ES-I3 (cell line): ENCODE measurements at regions not wholly inside any gene's neighbourhood (a gene's known extent, or its start where the extent isn't known, plus 50 kb on each side); places are given as distances from the start of the nearest gene placed in this dataset.

Experiments used
- H3K36me3 ChIP-seq: 2 replicates; pipeline ENCODE4 v1.6.1; 2013; ENCODE audit warnings: mild to moderate bottlenecking, low read length, control low read depth, moderate library complexity; ENCODE audit not compliant: insufficient read depth
- H3K4me1 ChIP-seq: 2 replicates; pipeline ENCODE4 v1.6.1; 2013; ENCODE audit warnings: mild to moderate bottlenecking, control low read depth, low read length; ENCODE audit not compliant: insufficient read depth
- H3K9ac ChIP-seq: 2 replicates; pipeline ENCODE4 v1.6.1; 2013; ENCODE audit warnings: low read depth, mild to moderate bottlenecking, low read length, moderate library complexity
- H3K9me3 ChIP-seq: 2 replicates; pipeline ENCODE4 v1.6.1; 2013; ENCODE audit warnings: mild to moderate bottlenecking, low read length, moderate library complexity; ENCODE audit not compliant: control insufficient read depth, insufficient read depth

DNA sequence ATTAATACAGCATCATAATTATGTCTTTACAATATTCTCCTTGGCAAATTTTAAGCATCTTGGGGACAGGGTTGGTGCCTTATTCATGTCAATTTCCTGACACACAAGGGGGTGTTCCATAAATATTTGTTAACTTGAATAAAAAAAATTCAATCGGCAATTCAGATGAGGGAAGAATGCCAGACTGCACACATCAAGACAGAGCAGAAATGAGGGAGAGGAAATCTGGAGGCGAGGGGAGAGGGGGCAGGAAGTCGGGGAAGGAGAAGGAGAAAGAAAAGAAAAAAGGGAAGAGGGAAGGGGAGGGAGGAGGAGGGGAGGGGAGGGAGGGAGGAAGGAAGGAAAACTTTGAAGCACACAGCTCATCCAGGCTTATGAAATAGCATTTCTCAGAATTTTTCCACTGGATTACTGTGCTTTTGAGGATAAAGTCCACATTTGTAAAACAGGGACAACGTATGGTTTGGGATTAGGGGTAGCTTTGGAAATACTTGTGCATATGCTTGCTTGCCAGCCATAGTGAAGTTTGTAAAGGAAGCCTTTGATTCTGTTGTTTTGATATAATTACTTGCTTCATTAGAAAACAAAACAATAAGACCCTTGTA, 362.1 kb downstream of the SAMD5 start:
- Histone ChIP-seq H3K9ac (no peak overlapping the region), H3K36me3 (no peaks in the 10 kb centered on the region), H3K9me3 (no peaks in the 10 kb centered on the region), H3K4me1 (no peaks in the 10 kb centered on the region)

DNA sequence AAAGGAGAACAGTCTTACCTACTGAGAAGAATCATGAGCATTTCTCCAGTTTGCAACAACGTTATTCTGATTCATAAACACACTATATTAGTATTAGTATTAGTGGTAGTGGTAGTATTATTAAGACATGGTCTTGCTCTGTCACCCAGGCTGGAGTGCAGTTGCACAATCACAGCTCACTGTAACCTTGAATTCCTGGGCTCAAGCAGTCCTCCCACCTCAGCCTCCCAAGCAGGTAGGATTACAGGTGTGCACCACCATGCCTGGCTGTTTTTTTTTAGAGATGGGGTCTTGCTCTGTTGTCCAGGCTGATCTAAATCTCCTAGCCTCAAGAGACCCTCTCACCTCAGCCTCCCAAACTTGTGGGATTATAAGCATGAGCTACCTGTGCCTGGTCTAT, 363.5 kb downstream of the SAMD5 start:
- Histone ChIP-seq H3K36me3 (no peaks in the 10 kb centered on the region), H3K9me3 (no peaks in the 10 kb centered on the region), H3K4me1 (no peaks in the 10 kb centered on the region), H3K9ac (no peak overlapping the region)

DNA sequence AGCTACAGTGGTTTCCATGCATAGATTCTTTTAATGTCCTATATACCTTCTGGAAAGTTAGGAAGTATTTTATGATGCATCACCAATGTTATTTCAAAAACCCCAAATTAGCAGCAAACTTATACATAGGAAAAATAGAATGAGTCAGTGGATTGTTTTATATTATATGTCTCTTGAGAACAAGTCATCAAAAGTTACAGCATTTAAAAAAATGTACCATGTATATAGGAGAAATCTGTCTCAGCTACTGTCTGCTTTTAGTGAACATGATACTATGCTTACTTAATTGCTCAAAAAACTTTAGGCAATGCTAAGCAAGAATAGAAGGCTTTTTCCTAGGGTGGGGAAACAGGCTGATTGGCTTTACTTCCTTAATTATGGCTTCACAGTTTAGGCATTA, 365.3 kb downstream of the SAMD5 start:
- Histone ChIP-seq H3K36me3 (no peaks in the 10 kb centered on the region), H3K9me3 (no peaks in the 10 kb centered on the region), H3K9ac (no peak overlapping the region), H3K4me1 (no peaks in the 10 kb centered on the region)

DNA sequence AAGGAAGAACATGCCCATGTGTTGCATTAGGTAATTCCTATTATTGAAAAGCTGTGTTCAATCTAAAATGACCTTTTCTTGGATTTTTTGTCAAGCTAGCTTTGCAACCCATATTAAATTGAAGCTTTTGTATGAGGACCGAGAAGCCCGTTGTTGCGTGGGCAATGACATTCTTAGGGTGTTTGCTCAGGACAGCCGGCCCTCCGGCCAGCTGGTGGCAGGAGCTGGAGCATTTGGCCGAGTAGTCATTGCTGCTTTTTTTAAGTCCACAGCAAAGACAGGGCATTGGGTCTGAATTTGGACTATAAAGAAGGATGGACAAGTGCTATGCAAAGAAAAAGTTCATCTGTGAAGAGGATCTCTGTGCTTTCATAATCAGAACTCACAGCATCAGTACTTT, 365.8 kb downstream of the SAMD5 start:
- Histone ChIP-seq H3K36me3 (no peaks in the 10 kb centered on the region), H3K9ac (no peak overlapping the region), H3K4me1 (no peaks in the 10 kb centered on the region), H3K9me3 (no peaks in the 10 kb centered on the region)

DNA sequence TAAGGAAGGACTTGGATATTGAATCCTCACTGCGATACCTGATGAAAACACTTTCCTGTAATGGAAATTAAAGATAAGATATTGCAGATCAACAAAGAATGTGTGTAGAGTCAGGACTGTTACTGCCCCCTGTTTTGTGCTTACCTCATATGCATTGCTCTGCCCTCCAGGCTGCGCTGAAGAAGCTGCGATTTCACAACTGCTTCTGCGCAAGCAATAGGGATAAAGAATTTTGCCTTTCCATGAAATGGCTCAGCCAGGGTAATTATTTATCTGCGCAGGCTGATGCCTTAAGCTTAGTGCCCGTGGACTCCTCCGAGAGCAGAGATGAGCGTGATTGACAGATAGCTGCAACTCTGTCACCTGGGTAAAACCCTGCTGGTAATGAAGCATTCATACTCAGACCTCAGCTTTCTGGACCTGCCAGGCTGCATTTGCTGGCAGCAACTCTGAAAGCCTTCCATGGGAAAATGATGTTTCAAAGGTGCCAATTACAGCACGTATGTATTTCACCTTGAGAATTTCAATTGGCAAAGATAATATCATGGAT, 370.6 kb downstream of the SAMD5 start:
- no peaks in the 10 kb centered on the region for H3K4me1 ChIP-seq
- H3K9ac ChIP-seq = no peak overlapping the region
- no peaks in the 10 kb centered on the region for H3K36me3 ChIP-seq
- no peaks in the 10 kb centered on the region for H3K9me3 ChIP-seq

DNA sequence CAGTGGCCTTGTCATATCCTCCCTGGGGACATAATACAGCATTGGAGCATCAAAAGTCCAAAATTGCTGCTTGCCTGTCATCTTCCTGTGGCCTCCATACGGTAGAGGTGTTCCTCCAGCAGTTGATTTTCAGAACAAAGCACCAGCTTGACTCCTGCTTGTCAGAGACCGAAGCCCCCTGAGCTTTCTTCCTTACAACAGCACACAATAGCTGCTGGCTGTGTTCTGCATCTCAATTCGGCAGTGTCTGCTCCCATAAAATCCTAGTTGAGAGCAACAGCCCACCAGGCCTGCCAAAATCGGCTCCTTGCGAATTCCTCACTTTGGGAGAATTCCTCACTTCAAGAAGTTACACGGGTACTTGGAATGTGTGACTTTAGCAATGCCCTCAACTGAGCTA, 372.9 kb downstream of the SAMD5 start:
- no peaks in the 10 kb centered on the region for H3K36me3 ChIP-seq
- H3K9ac ChIP-seq = no peak overlapping the region
- no peaks in the 10 kb centered on the region for H3K4me1 ChIP-seq
- no peaks in the 10 kb centered on the region for H3K9me3 ChIP-seq

DNA sequence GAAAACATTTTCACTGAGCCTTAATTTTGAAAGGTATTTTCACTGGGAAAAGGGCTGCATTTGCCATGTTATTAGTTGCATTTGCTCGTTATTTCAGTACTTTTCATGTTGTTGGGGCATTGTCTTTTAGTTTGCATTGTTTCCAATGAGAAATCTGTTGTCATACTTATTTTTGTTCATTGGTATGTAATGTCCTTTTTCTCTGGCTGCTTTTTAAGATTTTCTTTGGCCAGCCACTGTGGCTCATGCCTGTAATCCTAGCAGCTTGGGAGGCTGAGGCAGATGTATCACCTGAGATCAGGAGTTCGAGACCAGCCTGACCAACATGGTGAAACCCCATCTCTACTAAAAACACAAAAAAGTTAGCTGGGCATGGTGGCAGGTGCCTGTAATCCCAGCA, 379.9 kb downstream of the SAMD5 start:
- no peak overlapping the region for H3K9ac ChIP-seq

DNA sequence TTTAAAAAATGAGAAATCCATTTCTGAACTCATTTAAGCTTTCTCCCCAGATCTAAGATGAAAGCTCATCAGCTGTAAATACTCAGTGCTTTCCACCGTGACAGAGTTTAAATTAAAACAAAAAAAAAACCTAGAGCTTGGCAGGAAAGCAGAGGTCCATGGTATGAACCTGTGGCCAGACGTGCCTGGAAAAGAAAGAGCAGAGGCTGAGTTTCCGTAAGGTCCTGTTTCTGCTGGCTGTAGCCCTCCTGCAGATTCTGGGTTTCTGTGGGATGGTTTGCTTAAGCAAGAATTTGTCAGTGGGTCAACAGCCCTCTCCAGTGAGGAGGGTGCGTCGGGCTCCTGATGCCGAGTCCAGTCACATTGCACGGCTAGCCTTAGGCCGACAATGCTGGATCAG, 383.2 kb downstream of the SAMD5 start:
- no peak overlapping the region for H3K9ac ChIP-seq

More for the DNA sequence above, 379.9 kb downstream of the SAMD5 start:
- no peaks in the 10 kb centered on the region for H3K36me3 ChIP-seq
- no peaks in the 10 kb centered on the region for H3K9me3 ChIP-seq
- H3K4me1 ChIP-seq = no peaks in the 10 kb centered on the region

DNA sequence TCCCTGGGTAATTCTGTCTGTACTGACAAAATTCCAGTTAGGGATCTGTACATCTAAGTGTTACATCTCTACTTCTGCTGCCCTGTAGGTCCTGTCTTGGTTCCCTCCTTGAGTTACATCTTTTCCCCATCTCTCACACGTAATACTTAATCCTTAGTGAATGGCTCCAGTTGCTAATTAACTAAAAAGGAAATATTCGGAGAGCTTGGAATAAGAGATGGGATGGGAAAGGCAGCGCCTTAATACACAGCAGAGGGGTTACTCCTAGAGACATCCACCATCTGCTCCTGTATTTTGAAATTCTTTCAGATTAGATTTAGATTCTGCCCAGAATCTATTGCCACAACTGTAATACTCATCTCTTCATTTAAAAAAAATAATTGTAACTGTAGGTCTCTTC, 384.0 kb downstream of the SAMD5 start:
- no peak overlapping the region for H3K9ac ChIP-seq
- no peaks in the 10 kb centered on the region for H3K9me3 ChIP-seq
- H3K36me3 ChIP-seq = no peaks in the 10 kb centered on the region
- no peaks in the 10 kb centered on the region for H3K4me1 ChIP-seq

More for the DNA sequence above, 383.2 kb downstream of the SAMD5 start:
- no peaks in the 10 kb centered on the region for H3K9me3 ChIP-seq
- H3K4me1 ChIP-seq = no peaks in the 10 kb centered on the region
- H3K36me3 ChIP-seq = no peaks in the 10 kb centered on the region

DNA sequence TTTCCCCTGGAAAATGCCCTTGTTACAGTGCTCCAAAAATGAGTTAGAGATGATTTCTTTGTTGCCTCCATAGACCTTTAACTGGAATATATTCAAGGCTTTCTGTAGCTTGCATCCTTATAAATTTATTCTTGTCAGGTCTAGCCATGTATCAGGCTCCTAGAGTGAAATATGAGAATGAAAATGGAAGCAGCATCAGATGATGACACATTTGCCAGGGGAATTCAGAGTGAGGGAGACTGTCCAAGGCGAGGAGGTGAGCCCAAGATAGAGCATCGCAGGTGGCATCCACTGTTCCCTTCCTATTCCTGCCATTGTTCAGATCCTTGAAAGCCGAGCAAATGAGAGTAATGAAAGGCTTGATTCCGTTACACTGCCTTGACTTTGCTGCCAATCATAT, 386.8 kb downstream of the SAMD5 start:
- H3K9ac ChIP-seq = no peak overlapping the region
- H3K36me3 ChIP-seq = no peaks in the 10 kb centered on the region
- H3K4me1 ChIP-seq = no peaks in the 10 kb centered on the region
- no peaks in the 10 kb centered on the region for H3K9me3 ChIP-seq

DNA sequence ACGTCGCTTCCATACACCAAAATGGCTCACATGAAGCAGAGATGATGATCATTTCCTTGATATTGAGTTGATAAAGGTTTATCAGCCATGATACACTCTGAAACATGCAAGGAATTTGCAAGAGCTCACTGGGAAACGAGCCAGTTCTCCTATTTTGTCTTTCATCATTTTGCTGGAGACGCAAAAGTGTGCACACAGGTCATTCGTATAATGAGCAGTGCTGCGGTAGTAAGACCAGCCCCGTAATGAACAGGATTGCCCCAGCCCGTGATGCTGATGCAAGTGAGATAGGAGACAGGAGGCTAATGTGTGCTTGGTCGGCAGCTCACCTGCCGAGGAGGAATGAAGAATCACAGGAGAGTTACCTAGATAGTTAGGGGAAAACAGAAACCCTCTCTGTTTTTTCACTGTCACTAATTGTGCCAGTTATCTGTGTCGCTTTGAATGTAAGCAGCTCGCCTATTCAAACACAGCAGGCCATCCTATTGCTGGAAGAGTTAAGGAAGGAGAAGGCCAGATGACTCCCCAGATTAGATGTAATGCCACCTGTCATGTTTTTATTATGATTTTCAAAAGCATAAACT, 391.8 kb downstream of the SAMD5 start:
- no peaks in the 10 kb centered on the region for H3K36me3 ChIP-seq

DNA sequence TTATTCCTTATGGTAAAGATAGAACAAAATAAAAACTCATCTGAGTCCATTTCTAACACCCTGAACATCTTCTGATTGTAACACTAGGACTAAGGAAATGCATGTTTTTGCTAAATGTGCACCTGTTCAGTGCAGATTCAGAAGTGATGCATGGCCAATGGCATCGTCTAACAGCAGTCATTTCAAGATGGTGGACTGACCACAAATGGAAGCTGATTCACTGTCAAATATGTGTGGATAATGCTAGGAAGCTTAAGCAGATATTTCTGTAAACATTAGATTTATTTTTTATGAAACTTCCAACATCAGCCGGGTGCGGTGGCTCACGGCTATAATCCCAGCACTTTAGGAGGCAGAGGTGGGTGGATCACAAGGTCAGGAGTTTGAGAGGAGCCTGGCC, 394.8 kb downstream of the SAMD5 start:
- H3K4me1 ChIP-seq = no peaks in the 10 kb centered on the region
- no peaks in the 10 kb centered on the region for H3K9me3 ChIP-seq
- H3K36me3 ChIP-seq = no peaks in the 10 kb centered on the region
- H3K9ac ChIP-seq = no peak overlapping the region

More for the DNA sequence above, 391.8 kb downstream of the SAMD5 start:
- Histone ChIP-seq H3K4me1 (no peaks in the 10 kb centered on the region), H3K9ac (no peak overlapping the region), H3K9me3 (no peaks in the 10 kb centered on the region)

DNA sequence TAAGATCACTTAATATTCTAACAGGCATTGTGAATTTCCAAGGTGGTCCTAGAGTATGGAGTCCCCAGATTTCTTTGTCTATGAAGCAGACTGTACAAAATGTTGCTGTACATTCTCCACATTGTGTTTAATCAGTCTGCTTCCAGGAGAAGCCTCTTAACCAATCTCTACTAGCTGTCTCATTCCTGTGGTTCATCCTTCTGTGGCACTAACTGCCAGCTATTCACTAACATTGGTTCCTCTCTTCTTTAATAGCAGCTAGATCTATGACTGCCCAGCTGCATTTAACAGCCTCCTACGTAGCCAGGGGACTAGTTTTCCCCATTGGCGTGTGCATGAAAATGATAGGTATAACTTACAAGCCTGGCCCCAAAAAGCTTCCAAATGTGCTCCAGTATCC, 395.4 kb downstream of the SAMD5 start:
- H3K4me1 ChIP-seq = no peaks in the 10 kb centered on the region
- H3K9me3 ChIP-seq = no peaks in the 10 kb centered on the region

DNA sequence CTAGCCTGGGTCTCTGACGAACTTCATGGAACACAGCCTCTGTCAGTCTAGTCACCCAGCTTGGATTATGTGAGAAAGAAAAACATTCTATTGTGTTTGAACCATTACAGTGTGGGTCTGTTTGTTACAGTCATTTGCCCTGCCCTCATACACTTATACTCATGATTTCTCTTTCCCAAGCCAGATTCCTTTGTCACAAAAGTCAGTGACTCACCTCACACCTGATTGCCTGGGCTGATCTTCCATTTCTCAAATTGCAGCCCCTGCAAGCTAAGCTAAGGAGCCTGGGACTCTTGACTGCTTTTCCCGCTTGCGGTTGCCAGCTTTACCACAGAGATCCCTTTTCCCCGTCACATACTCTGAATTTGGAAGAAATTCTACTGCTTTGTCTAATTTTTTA, 395.9 kb downstream of the SAMD5 start:
- H3K36me3 ChIP-seq = no peaks in the 10 kb centered on the region
- no peak overlapping the region for H3K9ac ChIP-seq
- no peaks in the 10 kb centered on the region for H3K4me1 ChIP-seq
- no peaks in the 10 kb centered on the region for H3K9me3 ChIP-seq

More for the DNA sequence above, 395.4 kb downstream of the SAMD5 start:
- Histone ChIP-seq H3K36me3 (no peaks in the 10 kb centered on the region), H3K9ac (no peak overlapping the region)

DNA sequence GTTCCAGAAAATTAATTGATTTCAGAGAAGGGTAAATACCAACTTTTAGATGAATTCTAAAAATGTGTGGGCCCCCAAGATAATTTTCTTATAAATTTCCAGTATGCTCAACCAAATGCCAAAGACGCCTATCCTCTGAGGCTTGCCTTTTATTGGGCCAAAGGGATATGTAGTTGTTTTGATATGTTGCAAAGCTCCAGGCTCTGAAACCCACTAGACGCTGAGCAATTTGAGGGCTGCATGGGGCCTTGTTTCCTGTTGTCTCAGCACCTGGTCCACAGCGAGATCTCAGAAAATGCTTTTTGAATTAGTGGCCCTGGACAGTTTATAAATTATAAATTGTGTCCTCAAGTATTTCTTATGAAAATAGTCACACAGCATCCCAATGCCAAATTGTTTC, 397.2 kb downstream of the SAMD5 start:
- Histone ChIP-seq H3K4me1 (no peaks in the 10 kb centered on the region), H3K36me3 (no peaks in the 10 kb centered on the region), H3K9ac (no peak overlapping the region), H3K9me3 (no peaks in the 10 kb centered on the region)
